ENCODE measurements at regions not wholly inside any gene's neighbourhood (a gene's known extent, or its start where the extent isn't known, plus 50 kb on each side); places are given as distances from the start of the nearest gene placed in this dataset.

DNA sequence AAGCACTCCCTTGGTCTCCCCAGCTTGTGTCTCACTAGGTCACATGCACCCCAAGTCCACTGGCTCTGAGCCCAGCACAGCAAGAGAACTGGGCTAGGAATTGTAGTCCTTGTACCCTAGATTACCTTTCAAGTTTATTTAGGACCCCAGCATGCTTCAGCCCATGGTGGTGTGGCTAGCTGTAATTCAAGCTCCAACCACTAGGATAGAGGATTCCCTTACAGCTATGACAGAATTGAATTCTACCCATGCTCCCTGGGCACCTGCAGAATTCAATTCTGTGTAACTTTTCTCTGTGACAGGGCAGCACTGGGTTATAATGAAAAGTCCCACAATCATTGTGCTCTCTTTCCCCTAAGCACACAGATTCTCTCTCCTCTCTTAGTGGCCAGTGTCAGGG lies 253.8 kb upstream of the DMD start:
- DNase-seq = no peak

DNA sequence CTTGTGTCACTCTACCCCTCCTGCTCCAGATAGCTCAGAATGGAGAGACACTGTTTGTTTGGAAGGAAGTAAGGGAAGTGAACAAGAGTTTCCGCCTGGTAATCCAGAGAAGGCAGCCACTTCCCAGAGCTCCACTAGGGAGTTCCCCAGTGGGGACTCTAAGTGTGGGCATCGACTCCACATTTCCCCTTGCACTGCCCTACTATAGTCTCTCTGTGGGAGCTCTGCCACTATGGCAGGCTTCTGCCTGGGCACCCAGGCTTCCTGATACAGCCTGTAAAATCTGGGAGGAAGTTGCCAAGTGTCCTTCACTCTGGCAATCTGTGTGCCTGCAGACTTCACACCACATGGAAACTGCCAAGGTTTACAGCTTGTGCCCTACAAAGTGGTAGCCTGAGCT lies 245.8 kb upstream of the DMD start:
- DNase-seq = no peak

DNA sequence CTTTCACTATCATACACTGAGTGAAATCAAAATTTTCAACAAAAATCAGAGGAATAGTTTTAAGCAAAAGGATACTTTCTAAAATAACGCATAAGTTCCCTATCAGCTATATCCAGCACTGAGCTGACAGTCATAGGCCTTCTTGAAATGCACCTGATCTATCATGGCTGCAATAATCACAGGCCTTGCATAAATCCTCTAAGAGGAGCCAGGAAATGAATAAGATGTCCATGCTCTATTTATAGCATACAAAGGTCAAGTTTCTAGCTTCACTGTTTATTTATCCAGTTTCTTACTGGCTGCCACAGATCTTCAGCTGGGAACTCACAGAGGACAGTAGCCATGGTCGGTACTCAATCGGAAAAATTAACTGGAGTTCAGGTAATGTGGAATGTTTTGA lies 235.9 kb upstream of the DMD start:
- DNase-seq = no peak

DNA sequence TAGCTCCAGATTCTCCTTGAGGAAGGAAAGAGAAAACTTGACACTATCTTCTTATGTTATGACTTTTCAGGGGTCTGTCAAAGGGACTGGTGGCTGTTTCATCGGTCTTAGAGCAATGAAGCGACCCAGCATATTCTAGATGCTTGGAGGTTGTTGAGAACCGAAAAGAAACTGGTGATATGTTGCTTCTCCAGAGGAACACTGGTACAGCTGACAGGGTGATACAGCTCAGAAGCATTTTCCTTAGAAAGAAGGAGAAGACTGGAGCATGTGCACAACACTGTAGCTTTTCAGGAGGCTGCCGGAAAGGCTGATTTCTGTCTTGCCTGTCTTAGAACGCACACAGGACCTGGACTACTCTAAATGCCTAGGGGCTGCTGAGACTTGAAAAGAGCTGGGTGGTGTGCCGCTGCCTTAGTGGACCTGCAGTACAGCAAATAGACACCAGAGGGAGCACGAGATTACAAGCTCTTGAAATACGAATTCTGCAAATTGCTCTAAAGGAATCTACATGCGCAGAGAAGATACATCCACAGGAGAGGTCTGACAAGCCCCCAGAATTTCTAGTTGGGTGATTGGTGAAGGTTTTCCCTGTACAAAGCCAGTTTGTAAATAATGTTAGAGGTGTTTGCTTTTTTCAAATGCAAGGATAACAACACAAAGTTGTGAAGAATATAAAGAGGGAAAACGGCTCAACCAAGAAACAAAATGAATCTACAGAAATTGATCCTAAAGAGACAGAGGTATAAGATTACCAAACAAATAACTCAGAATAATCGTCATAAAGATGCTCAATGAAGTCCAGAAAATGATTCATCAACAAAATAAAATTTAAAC lies 223.1 kb upstream of the DMD start:
- DNase-seq = peak; percentile 3

DNA sequence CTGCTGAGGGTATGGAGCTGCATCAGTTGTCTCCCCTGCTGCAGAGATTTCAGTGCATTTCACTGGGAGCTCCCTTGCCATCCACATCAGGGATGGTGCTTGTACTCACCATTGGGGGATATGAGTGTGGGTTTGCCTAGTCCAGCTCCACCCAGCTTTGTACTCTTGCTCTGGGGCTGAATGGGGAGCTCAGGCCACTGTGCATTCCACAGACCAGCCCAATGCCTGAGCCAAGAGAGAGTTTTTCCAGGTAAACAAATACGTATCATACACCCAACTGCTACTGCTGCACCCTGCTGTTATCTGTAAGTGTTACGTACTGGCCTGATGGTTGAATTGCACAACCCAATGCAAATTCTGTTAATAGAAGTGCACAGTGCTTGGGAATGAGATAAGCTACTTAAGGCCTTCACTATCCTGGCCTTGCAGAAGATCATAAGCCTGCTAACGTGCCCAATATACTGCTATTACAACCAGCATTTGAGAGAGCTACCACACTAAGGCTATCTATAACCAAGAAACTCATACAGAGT lies 205.0 kb upstream of the DMD start:
- DNase-seq = no peak

DNA sequence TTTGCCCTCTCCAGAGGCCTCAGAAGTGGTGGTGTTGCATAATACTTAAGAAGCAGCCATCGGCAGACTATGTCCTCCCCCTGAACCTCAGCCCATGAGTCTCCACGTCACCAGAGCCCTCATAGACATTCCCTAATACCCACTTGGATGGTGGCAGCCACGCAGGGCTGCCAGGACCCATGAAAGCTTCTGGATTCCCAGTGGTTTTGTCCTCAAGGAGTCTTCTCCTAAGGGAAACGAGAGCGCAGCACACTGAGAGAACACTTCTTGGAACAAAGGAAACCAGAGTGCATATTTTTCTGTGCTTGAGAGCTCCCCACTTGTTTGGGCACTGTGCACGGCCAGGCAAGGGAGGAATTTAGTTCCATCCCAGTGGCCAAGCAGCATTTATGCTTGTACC lies 204.1 kb upstream of the DMD start:
- DNase-seq = no peak

DNA sequence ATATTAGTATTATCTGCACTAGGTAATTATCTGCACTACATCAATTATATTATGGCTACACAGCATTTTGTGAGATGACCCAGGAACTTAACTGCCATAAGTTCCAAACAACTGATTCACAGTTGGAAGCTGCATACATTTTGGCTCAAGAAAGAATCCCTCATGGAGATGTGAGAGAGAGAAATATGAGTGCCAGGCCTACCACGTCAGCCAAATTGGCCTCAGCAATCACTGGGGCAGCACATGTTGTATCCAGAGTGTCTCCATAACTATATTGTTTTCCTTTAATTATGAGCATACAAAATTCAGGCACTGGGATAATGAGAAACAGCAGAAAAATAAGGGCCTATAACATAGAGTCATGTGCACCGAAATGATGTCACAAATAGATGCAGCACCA lies 174.2 kb upstream of the DMD start:
- DNase-seq = no peak

DNA sequence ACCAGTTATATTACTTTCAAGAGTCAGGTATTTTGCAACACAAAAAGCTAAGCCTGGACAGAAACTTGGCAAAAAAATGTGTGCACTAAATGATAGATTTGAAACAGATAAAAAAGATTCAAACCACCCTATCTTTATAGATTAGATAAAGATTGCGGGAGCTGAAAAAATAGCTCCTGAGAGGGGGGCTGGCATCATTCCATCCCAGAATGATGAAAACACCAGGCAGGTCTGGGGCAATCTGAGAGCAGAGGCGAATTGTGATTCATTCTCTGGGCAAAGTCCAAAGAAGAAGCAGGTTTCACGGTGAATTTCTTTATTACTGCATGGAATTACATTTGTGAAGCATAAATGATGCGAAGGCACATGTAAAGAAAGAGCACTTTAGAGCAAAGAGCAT lies 168.5 kb upstream of the DMD start:
- no peak for DNase-seq

DNA sequence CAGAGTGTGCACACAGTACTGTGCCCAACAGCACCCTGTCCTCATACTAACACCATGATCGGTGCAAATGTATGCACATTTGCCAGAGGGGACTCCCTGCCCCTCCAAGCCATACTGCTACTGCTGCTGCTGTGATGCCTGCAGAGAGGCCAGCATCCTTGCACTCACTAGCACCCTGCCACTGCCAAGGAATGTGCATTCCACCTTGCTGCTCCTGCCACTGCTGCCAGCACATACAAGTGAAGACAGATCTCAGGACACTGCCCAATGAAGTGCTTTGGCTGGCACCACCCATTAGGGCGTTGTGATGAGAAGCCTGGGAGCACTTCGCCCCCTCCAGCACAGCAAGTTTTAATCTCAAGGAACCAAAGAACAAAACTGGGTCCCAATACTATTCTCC lies 146.3 kb upstream of the DMD start:
- no peak for DNase-seq

DNA sequence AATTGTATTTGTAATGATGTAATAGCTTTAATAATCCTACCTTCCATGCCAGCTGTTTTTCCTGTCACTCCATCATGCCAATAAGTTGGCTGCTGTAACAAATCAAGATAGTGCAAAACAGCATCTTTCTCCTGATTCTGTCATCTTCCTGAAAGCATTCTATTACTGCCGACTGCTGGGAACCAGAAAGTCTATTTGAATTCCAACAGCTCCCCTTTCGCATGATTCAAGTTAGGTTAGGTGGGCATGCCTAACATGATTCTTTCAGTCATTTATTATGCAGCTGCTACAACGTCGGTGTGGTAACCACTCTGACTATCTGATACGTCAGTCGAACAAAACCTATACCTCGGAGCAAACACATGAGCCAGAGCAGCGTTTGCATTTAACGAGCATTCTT lies 127.9 kb upstream of the DMD start:
- no peak for DNase-seq

DNA sequence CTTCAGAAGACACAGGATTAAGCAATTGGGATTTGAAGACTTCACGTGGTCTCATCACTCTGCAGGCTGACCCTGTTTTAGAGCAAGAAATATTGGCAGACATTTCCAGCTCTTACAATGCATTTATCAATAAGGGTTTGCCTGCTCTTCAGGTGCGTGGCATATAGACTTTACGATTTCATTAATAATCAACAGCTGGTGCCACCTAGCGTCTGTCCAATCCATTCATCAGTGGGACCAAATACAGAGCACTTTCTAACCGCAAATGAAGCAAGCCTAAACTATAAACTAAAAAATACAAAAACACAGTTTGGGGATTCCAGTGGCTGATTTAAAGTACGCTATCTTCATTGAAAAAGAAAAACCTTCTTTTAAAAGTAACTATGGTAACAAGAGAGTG lies 125.4 kb upstream of the DMD start:
- no peak for DNase-seq

DNA sequence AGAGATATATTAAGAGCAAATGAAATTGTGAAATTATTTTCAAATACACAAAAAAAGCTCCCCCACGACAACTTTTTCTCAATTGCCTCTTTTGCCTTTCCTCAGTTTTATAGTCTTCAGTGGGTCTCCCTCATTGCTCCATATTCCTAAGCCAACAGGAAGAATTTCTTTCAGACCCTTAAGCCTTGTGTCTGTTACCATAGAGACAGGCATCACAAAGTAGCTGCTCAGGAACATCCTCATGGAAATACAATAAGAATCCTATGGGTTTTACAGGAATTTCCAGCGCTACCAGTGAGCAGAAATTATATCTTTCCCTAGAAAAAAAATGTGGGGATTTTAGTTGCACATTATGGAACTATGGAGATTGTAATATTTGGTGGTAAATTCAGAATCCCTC lies 121.9 kb upstream of the DMD start:
- no peak for DNase-seq

DNA sequence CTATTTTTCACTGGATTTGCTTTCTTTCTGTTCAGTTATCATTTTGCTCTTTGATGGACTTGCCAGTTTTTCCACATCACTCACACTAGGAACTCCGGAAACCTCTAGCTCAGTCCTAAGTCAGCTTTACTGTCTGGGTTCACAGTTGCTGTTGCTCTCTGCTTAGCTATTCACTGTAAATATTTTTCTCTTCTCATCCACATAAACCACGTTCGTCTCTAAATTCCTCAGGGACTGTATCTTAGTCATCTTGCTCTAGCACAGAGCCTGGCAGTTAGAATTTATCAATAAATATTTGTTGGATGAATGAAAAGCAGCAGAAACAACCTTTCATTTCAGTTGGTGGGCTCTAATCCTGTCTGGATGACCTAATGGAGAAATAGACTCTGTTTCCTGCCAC lies 119.4 kb upstream of the DMD start:
- DNase-seq = no peak

DNA sequence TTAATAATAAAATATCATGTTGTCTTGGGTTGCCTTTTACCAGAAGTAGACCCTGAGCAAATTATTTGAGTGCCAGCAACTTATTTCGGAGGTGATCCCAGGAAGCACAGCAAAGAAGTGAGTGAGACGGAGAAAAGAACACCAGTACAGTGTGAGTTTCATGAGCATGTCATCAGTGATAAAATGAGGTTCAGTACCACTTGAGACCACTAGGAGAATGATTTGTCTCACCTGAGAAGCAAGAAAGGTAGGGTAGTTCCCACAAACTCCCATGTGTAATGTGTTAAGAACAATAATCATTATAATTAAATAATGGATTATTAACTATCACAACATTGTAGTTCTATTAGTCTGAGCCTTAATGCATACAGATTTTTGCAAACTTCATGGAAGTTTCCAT lies 112.8 kb upstream of the DMD start:
- DNase-seq = no peak

DNA sequence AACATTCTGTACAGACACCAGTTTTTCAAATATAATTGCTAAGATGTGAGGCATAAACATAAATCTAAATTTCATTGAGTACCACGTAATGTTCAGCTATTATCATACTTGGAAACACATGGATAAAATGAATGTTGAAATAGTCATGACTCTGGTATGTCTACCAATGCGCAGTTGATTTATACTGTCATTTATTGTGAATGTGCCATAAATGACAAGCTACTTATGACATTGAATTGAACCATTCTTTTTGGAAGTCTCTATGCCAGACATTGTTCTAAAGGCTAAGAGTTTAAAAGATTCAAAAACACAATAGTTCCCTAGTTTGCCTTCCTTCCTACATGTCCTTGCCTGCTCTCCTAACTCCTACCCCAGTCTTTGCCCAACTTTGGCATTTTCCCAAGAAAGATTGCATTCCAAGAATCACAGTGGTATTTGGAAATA lies 96.6 kb upstream of the DMD start:
- no peak for DNase-seq

DNA sequence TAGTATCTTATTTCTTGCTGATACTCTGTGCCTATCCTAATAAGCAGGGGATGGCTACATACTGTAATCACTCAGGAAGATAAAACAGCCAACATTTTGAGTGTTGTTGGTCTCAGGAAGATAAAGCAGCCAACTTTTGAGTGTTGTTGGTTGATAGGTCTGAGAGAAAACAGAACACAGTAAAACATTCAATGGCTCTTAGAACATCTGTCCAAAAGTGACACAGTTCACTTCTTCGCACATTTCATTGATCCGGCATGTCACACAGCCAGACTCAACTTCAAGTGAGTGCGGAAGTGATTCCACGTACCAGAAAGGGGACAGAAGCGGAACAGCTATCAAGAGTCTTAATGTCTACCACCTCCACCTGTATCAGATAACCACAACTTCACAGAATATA lies 87.3 kb upstream of the DMD start:
- no peak for DNase-seq

DNA sequence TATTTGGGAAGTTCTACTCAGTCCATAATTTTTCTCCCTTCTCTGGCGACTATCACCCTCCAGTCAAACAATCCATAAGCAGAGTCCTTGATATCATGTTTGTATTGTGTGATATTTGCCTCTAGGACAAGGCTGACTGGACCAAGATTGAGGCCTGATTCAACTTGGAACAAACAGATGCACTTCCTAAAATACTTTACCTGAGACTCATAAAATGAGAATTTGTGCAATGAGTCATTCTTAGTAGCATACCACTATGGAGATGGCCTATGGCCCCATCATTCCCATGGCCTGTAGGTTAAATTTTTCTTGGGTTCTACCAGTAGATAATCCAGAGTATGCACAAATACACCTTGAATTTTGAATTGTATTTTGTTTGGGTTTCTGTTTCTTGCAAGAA lies 74.2 kb upstream of the DMD start:
- no peak for DNase-seq

DNA sequence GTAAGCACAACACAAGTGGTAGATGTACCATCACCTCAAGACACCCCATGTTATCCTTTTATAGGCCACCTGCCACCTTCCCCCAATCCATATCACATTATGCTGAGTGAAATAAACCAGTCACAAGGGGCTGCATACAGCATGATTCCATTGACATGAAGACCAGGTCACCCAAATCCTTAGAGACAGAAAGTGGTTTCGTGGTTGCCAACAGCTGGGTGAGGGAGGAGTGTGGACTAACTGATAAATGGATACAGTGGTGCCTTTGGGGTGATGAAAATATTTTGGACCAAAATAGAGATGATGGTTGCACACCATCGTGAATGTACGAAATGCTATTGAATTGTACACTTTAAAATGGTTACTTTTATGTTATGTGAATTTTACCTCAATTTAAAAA lies 65.7 kb upstream of the DMD start:
- DNase-seq = no peak

DNA sequence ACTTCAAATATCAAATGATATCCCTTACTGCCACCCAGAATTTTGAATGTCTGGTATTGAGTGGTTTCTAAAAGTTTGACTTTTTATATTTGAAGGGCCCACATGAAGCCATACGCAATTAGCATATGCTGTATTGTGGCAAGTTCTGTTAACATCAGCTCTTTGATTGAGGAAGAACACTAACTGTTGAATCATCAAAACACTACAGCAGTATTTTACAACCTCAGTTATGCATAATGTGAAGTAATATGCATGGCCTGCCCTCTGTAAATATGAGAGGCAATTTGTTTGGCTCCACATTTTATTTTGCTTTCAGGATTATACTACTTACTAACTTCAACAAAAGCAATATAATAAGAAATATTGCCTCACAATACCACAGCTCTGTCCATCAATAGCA lies 62.2 kb upstream of the DMD start:
- no peak for DNase-seq

DNA sequence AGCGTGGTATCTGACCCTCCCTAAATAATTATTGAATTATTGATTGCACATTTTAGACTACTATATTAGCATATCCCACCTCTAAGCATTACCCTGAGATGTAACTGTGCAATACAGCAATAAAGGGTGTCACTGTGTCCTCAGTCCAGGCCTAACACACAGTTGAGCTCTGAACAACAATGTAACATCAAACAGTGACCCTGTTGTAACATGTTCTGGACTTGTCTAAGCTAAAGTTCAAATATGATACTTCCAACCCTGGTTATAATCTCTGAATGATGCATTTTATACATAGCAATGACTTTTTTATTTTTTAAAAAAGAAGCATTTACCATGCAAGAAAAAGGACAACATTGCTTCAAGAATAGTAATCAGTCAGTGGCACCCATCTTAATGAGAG lies 61.6 kb upstream of the DMD start:
- no peak for DNase-seq

All from stimulated activated CD4-positive, alpha-beta T cell treated with anti-CD3 and anti-CD28 coated beads, Interleukin-12 subunit alpha, Interleukin-12 subunit beta, amount 100 ng/mL, for 4 hours (primary cell).